GM23338 (cell line): ENCODE measurements at regions not wholly inside any gene's neighbourhood (a gene's known extent, or its start where the extent isn't known, plus 50 kb on each side); places are given as distances from the start of the nearest gene placed in this dataset.
A peak's percentile ranks its signal among the peaks of the same experiment; 100 is the strongest.

Experiments used
- ATAC-seq: fragments of 200-7000 bp; cut with Tn5 transposase; 3 replicates; pipeline ENCODE4 v1.9.1; 2020
- DNase-seq: peaks from one replicate; pipeline ENCODE4 v3.0.0-alpha.2; 2015; ENCODE audit warnings: low spot score
- H2AFZ ChIP-seq: fragments of 200-600 bp; sonication (generic); 2 replicates; pipeline ENCODE4 v1.8.0; 2016; ENCODE audit warnings: antibody characterized with exemption, mild to moderate bottlenecking, moderate library complexity
- H3F3A ChIP-seq: fragments of 200-600 bp; sonication (generic); replicated peaks from 2 replicates; pipeline ENCODE4 v1.8.0; 2017; ENCODE audit warnings: antibody characterized with exemption, mixed run types, low read depth
- H3K27ac ChIP-seq: fragments of 200-600 bp; sonication (generic); 2 replicates; pipeline ENCODE4 v1.6.1; 2016; ENCODE audit warnings: low read depth
- H3K27me3 ChIP-seq: fragments of 200-600 bp; sonication (generic); 2 replicates; pipeline ENCODE4 v1.8.0; 2016; ENCODE audit warnings: mild to moderate bottlenecking, mixed run types, moderate library complexity; ENCODE audit not compliant: insufficient read depth
- H3K36me3 ChIP-seq: fragments of 200-600 bp; sonication (generic); 2 replicates; pipeline ENCODE4 v1.8.0; 2016; ENCODE audit warnings: mild to moderate bottlenecking; ENCODE audit not compliant: insufficient read depth
- H3K4me1 ChIP-seq: fragments of 200-600 bp; sonication (generic); 2 replicates; pipeline ENCODE4 v1.8.0; 2016; ENCODE audit warnings: mild to moderate bottlenecking, moderate library complexity; ENCODE audit not compliant: insufficient read depth
- H3K4me2 ChIP-seq: fragments of 200-600 bp; sonication (generic); 2 replicates; pipeline ENCODE4 v1.7.1; 2017; ENCODE audit warnings: mixed run types
- H3K4me3 ChIP-seq: fragments of 200-600 bp; sonication (generic); 2 replicates; pipeline ENCODE4 v1.6.1; 2016; ENCODE audit warnings: mixed run types
- H3K79me2 ChIP-seq: fragments of 200-600 bp; sonication (generic); replicated peaks from 2 replicates; pipeline ENCODE4 v1.8.0; 2017; ENCODE audit warnings: mild to moderate bottlenecking; ENCODE audit not compliant: insufficient read depth
- H3K9me2 ChIP-seq: fragments of 200-600 bp; sonication (generic); 2 replicates; pipeline ENCODE4 v1.8.0; 2017; ENCODE audit not compliant: insufficient read depth
- H4K20me1 ChIP-seq: fragments of 200-600 bp; sonication (generic); replicated peaks from 2 replicates; pipeline ENCODE4 v1.8.0; 2017; ENCODE audit warnings: mild to moderate bottlenecking; ENCODE audit not compliant: insufficient read depth
- H3K27ac Mint-ChIP-seq: 2 replicates; pipeline ENCODE4 v1.8.0; 2020; ENCODE audit warnings: inconsistent platforms, mild to moderate bottlenecking, moderate library complexity, mixed read lengths
- H3K27me3 Mint-ChIP-seq: 3 replicates; pipeline ENCODE4 v1.8.0; 2022; ENCODE audit warnings: low read depth, mild to moderate bottlenecking, moderate library complexity, mixed read lengths, inconsistent platforms; ENCODE audit not compliant: insufficient read depth, poor library complexity
- H3K36me3 Mint-ChIP-seq: 3 replicates; pipeline ENCODE4 v1.8.0; 2021; ENCODE audit warnings: low read depth, mild to moderate bottlenecking, inconsistent platforms, moderate library complexity, mixed read lengths
- H3K4me1 Mint-ChIP-seq: 3 replicates; pipeline ENCODE4 v1.8.0; 2020; ENCODE audit warnings: mild to moderate bottlenecking, inconsistent platforms, mixed read lengths
- H3K4me3 Mint-ChIP-seq: 3 replicates; pipeline ENCODE4 v1.8.0; 2021; ENCODE audit warnings: moderate library complexity, mild to moderate bottlenecking, inconsistent platforms, mixed read lengths
- H3K9me3 Mint-ChIP-seq: 3 replicates; pipeline ENCODE4 v1.8.0; 2020; ENCODE audit warnings: moderate library complexity, mild to moderate bottlenecking, inconsistent platforms, mixed read lengths
- CREB1 ChIP-seq: fragments of 250-450 bp; sonication (Bioruptor Pico); IDR thresholded peaks from 2 replicates; pipeline ENCODE4 v1.5.0; 2020; ENCODE audit warnings: low read depth, mild to moderate bottlenecking, moderate library complexity
- EZH2 ChIP-seq: fragments of 200-600 bp; sonication (generic); IDR thresholded peaks from one replicate; pipeline ENCODE4 v1.8.0; 2017; ENCODE audit warnings: antibody characterized with exemption, mild to moderate bottlenecking, low read depth; ENCODE audit not compliant: unreplicated experiment
- EZH2phosphoT487 ChIP-seq: fragments of 200-600 bp; sonication (generic); IDR thresholded peaks from one replicate; pipeline ENCODE4 v1.8.1; 2018; ENCODE audit warnings: antibody characterized with exemption; ENCODE audit not compliant: unreplicated experiment
- NANOG ChIP-seq: IDR thresholded peaks from 2 replicates; pipeline ENCODE4 v1.6.1; 2016; ENCODE audit warnings: antibody characterized with exemption, borderline replicate concordance
- POLR2AphosphoS5 ChIP-seq: IDR thresholded peaks from 2 replicates; pipeline ENCODE4 v1.6.1; 2016; ENCODE audit warnings: antibody characterized with exemption, low read depth
- STAT1 ChIP-seq: IDR thresholded peaks from one replicate; pipeline ENCODE4 v1.6.1; 2016; ENCODE audit warnings: antibody characterized with exemption; ENCODE audit not compliant: unreplicated experiment
- ZNF114 ChIP-seq: fragments of 250-450 bp; sonication (Bioruptor Pico); IDR thresholded peaks from 2 replicates; pipeline ENCODE4 v1.5.0; 2020; ENCODE audit warnings: mild to moderate bottlenecking, moderate library complexity
- ZNF331 ChIP-seq: fragments of 250-450 bp; sonication (Bioruptor Pico); IDR thresholded peaks from 2 replicates; pipeline ENCODE4 v1.5.0; 2020; ENCODE audit warnings: low read depth, mild to moderate bottlenecking, moderate library complexity
- TF ChIP-seq, protein P1 (sequence below): IDR thresholded peaks from one replicate; pipeline ENCODE4 v1.6.1; 2018; ENCODE audit warnings: antibody characterized with exemption; ENCODE audit not compliant: unreplicated experiment
- TF ChIP-seq, protein P2 (sequence below): IDR thresholded peaks from 2 replicates; pipeline ENCODE4 v1.6.1; 2016; ENCODE audit warnings: antibody characterized with exemption
- TF ChIP-seq, protein P3 (sequence below), 2 experiments: fragments of 200-600 bp in 1 of 2; sonication (generic) in 1 of 2; conservative IDR thresholded peaks; 2 replicates each; pipeline versions ENCODE4 v1.5.1 to v1.6.1; 2016 to 2017; ENCODE audit warnings: antibody characterized with exemption in 2 of 2, low read depth in 2 of 2, mild to moderate bottlenecking in 2 of 2, moderate library complexity in 1 of 2
- TF ChIP-seq, protein P4 (sequence below): fragments of 250-450 bp; sonication (Bioruptor Pico); IDR thresholded peaks from 2 replicates; pipeline ENCODE4 v1.5.0; 2020; ENCODE audit warnings: mild to moderate bottlenecking, moderate library complexity

DNA sequence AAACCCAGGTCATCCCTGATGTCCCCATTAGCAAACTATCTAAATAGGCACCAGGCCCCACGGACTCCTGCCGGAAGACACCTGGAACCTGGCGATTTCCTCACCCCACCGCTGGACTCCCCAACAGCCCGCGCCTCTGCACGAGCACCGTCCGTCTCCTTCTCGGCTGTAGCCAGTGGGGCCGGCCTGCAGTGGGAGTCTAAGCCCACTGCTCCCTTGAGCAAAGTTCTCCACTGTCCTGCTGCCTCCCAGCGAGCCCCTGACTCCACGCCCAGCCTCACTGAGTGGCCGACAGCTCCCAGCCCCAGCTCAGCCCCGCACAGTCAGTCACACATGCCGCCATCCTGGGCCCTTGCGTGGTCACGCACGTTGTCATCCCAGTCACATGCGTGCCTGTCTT is 211.3 kb upstream of the PPP2R2D start (continued):
- TF ChIP-seq, protein P1, sequence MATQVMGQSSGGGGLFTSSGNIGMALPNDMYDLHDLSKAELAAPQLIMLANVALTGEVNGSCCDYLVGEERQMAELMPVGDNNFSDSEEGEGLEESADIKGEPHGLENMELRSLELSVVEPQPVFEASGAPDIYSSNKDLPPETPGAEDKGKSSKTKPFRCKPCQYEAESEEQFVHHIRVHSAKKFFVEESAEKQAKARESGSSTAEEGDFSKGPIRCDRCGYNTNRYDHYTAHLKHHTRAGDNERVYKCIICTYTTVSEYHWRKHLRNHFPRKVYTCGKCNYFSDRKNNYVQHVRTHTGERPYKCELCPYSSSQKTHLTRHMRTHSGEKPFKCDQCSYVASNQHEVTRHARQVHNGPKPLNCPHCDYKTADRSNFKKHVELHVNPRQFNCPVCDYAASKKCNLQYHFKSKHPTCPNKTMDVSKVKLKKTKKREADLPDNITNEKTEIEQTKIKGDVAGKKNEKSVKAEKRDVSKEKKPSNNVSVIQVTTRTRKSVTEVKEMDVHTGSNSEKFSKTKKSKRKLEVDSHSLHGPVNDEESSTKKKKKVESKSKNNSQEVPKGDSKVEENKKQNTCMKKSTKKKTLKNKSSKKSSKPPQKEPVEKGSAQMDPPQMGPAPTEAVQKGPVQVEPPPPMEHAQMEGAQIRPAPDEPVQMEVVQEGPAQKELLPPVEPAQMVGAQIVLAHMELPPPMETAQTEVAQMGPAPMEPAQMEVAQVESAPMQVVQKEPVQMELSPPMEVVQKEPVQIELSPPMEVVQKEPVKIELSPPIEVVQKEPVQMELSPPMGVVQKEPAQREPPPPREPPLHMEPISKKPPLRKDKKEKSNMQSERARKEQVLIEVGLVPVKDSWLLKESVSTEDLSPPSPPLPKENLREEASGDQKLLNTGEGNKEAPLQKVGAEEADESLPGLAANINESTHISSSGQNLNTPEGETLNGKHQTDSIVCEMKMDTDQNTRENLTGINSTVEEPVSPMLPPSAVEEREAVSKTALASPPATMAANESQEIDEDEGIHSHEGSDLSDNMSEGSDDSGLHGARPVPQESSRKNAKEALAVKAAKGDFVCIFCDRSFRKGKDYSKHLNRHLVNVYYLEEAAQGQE, result no peak
- TF ChIP-seq ZNF331 (CRISPR knock-in tag) (no peak), POLR2AphosphoS5 (no peak), ZNF114 (CRISPR knock-in tag) (no peak), EZH2phosphoT487 (no peak), CREB1 (no peak), NANOG (no peak), STAT1 (no peak)

GRCh38 chr10:131689954-131690757 is 210.7 kb upstream of the PPP2R2D start:
- H2AFZ ChIP-seq, result 0 out of 2 replicates have a peak overlapping the region, but pooled peaks have one; percentile 32
- H3K27ac Mint-ChIP-seq, result peak overlapping the region; percentile 2; the same call in 1 of the 2 replicates
- TF ChIP-seq EZH2 (no peak), STAT1 (no peak), NANOG (no peak), ZNF114 (CRISPR knock-in tag) (no peak)
- TF ChIP-seq, protein P2, sequence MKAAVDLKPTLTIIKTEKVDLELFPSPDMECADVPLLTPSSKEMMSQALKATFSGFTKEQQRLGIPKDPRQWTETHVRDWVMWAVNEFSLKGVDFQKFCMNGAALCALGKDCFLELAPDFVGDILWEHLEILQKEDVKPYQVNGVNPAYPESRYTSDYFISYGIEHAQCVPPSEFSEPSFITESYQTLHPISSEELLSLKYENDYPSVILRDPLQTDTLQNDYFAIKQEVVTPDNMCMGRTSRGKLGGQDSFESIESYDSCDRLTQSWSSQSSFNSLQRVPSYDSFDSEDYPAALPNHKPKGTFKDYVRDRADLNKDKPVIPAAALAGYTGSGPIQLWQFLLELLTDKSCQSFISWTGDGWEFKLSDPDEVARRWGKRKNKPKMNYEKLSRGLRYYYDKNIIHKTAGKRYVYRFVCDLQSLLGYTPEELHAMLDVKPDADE, result no peak
- TF ChIP-seq, protein P3, sequence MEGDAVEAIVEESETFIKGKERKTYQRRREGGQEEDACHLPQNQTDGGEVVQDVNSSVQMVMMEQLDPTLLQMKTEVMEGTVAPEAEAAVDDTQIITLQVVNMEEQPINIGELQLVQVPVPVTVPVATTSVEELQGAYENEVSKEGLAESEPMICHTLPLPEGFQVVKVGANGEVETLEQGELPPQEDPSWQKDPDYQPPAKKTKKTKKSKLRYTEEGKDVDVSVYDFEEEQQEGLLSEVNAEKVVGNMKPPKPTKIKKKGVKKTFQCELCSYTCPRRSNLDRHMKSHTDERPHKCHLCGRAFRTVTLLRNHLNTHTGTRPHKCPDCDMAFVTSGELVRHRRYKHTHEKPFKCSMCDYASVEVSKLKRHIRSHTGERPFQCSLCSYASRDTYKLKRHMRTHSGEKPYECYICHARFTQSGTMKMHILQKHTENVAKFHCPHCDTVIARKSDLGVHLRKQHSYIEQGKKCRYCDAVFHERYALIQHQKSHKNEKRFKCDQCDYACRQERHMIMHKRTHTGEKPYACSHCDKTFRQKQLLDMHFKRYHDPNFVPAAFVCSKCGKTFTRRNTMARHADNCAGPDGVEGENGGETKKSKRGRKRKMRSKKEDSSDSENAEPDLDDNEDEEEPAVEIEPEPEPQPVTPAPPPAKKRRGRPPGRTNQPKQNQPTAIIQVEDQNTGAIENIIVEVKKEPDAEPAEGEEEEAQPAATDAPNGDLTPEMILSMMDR (conservative IDR thresholded peaks at IDR 0.05; ENCODE audit: low read depth in 2 of 2), result no peak
- TF ChIP-seq, protein P4, sequence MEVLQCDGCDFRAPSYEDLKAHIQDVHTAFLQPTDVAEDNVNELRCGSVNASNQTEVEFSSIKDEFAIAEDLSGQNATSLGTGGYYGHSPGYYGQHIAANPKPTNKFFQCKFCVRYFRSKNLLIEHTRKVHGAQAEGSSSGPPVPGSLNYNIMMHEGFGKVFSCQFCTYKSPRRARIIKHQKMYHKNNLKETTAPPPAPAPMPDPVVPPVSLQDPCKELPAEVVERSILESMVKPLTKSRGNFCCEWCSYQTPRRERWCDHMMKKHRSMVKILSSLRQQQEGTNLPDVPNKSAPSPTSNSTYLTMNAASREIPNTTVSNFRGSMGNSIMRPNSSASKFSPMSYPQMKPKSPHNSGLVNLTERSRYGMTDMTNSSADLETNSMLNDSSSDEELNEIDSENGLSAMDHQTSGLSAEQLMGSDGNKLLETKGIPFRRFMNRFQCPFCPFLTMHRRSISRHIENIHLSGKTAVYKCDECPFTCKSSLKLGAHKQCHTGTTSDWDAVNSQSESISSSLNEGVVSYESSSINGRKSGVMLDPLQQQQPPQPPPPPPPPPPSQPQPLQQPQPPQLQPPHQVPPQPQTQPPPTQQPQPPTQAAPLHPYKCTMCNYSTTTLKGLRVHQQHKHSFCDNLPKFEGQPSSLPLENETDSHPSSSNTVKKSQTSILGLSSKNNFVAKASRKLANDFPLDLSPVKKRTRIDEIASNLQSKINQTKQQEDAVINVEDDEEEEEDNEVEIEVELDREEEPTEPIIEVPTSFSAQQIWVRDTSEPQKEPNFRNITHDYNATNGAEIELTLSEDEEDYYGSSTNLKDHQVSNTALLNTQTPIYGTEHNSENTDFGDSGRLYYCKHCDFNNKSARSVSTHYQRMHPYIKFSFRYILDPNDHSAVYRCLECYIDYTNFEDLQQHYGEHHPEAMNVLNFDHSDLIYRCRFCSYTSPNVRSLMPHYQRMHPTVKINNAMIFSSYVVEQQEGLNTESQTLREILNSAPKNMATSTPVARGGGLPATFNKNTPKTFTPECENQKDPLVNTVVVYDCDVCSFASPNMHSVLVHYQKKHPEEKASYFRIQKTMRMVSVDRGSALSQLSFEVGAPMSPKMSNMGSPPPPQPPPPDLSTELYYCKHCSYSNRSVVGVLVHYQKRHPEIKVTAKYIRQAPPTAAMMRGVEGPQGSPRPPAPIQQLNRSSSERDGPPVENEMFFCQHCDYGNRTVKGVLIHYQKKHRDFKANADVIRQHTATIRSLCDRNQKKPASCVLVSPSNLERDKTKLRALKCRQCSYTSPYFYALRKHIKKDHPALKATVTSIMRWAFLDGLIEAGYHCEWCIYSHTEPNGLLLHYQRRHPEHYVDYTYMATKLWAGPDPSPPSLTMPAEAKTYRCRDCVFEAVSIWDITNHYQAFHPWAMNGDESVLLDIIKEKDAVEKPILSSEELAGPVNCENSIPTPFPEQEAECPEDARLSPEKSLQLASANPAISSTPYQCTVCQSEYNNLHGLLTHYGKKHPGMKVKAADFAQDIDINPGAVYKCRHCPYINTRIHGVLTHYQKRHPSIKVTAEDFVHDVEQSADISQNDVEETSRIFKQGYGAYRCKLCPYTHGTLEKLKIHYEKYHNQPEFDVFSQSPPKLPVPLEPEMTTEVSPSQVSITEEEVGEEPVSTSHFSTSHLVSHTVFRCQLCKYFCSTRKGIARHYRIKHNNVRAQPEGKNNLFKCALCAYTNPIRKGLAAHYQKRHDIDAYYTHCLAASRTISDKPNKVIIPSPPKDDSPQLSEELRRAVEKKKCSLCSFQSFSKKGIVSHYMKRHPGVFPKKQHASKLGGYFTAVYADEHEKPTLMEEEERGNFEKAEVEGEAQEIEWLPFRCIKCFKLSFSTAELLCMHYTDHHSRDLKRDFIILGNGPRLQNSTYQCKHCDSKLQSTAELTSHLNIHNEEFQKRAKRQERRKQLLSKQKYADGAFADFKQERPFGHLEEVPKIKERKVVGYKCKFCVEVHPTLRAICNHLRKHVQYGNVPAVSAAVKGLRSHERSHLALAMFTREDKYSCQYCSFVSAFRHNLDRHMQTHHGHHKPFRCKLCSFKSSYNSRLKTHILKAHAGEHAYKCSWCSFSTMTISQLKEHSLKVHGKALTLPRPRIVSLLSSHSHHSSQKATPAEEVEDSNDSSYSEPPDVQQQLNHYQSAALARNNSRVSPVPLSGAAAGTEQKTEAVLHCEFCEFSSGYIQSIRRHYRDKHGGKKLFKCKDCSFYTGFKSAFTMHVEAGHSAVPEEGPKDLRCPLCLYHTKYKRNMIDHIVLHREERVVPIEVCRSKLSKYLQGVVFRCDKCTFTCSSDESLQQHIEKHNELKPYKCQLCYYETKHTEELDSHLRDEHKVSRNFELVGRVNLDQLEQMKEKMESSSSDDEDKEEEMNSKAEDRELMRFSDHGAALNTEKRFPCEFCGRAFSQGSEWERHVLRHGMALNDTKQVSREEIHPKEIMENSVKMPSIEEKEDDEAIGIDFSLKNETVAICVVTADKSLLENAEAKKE (CRISPR knock-in tag), result no peak

More at GRCh38 chr10:131689954-131690757, 210.7 kb upstream of the PPP2R2D start:
- no peak for DNase-seq
- no peaks in the 10 kb centered on the region for H3K27me3 ChIP-seq
- H3K79me2 ChIP-seq, result no peaks in the 10 kb centered on the region
- H3K4me1 ChIP-seq, result no peaks in the 10 kb centered on the region
- Mint-ChIP-seq H3K4me3 (no peak overlapping the region), H3K9me3 (no peaks in the 10 kb centered on the region; the same call in 2 of the 3 replicates), H3K4me1 (peaks cover 8% of the 10 kb centered on the region; the same call in 2 of the 3 replicates), H3K27me3 (peaks cover 5% of the 10 kb centered on the region), H3K36me3 (no peaks in the 10 kb centered on the region)
- 0 out of 2 replicates have a peak, but pooled peaks cover 4% of the 10 kb centered on the region for H3F3A ChIP-seq
- no peaks in the 10 kb centered on the region for H3K9me2 ChIP-seq
- H3K4me3 ChIP-seq, result no peak overlapping the region
- no peak for ATAC-seq
- no peaks in the 10 kb centered on the region for H3K36me3 ChIP-seq
- no peaks in the 10 kb centered on the region for H4K20me1 ChIP-seq
- H3K27ac ChIP-seq, result no peak overlapping the region
- no peak overlapping the region for H3K4me2 ChIP-seq
